GM23338 (cell line): ENCODE measurements at regions not wholly inside any gene's neighbourhood (a gene's known extent, or its start where the extent isn't known, plus 50 kb on each side); places are given as distances from the start of the nearest gene placed in this dataset.
A peak's percentile ranks its signal among the peaks of the same experiment; 100 is the strongest.

Experiments used
- ATAC-seq: fragments of 200-7000 bp; cut with Tn5 transposase; 3 replicates; pipeline ENCODE4 v1.9.1; 2020
- DNase-seq: peaks from one replicate; pipeline ENCODE4 v3.0.0-alpha.2; 2015; ENCODE audit warnings: low spot score
- H2AFZ ChIP-seq: fragments of 200-600 bp; sonication (generic); 2 replicates; pipeline ENCODE4 v1.8.0; 2016; ENCODE audit warnings: antibody characterized with exemption, mild to moderate bottlenecking, moderate library complexity
- H3F3A ChIP-seq: fragments of 200-600 bp; sonication (generic); replicated peaks from 2 replicates; pipeline ENCODE4 v1.8.0; 2017; ENCODE audit warnings: antibody characterized with exemption, mixed run types, low read depth
- H3K27ac ChIP-seq: fragments of 200-600 bp; sonication (generic); 2 replicates; pipeline ENCODE4 v1.6.1; 2016; ENCODE audit warnings: low read depth
- H3K27me3 ChIP-seq: fragments of 200-600 bp; sonication (generic); 2 replicates; pipeline ENCODE4 v1.8.0; 2016; ENCODE audit warnings: mild to moderate bottlenecking, mixed run types, moderate library complexity; ENCODE audit not compliant: insufficient read depth
- H3K36me3 ChIP-seq: fragments of 200-600 bp; sonication (generic); 2 replicates; pipeline ENCODE4 v1.8.0; 2016; ENCODE audit warnings: mild to moderate bottlenecking; ENCODE audit not compliant: insufficient read depth
- H3K4me1 ChIP-seq: fragments of 200-600 bp; sonication (generic); 2 replicates; pipeline ENCODE4 v1.8.0; 2016; ENCODE audit warnings: mild to moderate bottlenecking, moderate library complexity; ENCODE audit not compliant: insufficient read depth
- H3K4me2 ChIP-seq: fragments of 200-600 bp; sonication (generic); 2 replicates; pipeline ENCODE4 v1.7.1; 2017; ENCODE audit warnings: mixed run types
- H3K4me3 ChIP-seq: fragments of 200-600 bp; sonication (generic); 2 replicates; pipeline ENCODE4 v1.6.1; 2016; ENCODE audit warnings: mixed run types
- H3K79me2 ChIP-seq: fragments of 200-600 bp; sonication (generic); replicated peaks from 2 replicates; pipeline ENCODE4 v1.8.0; 2017; ENCODE audit warnings: mild to moderate bottlenecking; ENCODE audit not compliant: insufficient read depth
- H3K9me2 ChIP-seq: fragments of 200-600 bp; sonication (generic); 2 replicates; pipeline ENCODE4 v1.8.0; 2017; ENCODE audit not compliant: insufficient read depth
- H4K20me1 ChIP-seq: fragments of 200-600 bp; sonication (generic); replicated peaks from 2 replicates; pipeline ENCODE4 v1.8.0; 2017; ENCODE audit warnings: mild to moderate bottlenecking; ENCODE audit not compliant: insufficient read depth
- H3K27ac Mint-ChIP-seq: 2 replicates; pipeline ENCODE4 v1.8.0; 2020; ENCODE audit warnings: inconsistent platforms, mild to moderate bottlenecking, moderate library complexity, mixed read lengths
- H3K27me3 Mint-ChIP-seq: 3 replicates; pipeline ENCODE4 v1.8.0; 2022; ENCODE audit warnings: low read depth, mild to moderate bottlenecking, moderate library complexity, mixed read lengths, inconsistent platforms; ENCODE audit not compliant: insufficient read depth, poor library complexity
- H3K36me3 Mint-ChIP-seq: 3 replicates; pipeline ENCODE4 v1.8.0; 2021; ENCODE audit warnings: low read depth, mild to moderate bottlenecking, inconsistent platforms, moderate library complexity, mixed read lengths
- H3K4me1 Mint-ChIP-seq: 3 replicates; pipeline ENCODE4 v1.8.0; 2020; ENCODE audit warnings: mild to moderate bottlenecking, inconsistent platforms, mixed read lengths
- H3K4me3 Mint-ChIP-seq: 3 replicates; pipeline ENCODE4 v1.8.0; 2021; ENCODE audit warnings: moderate library complexity, mild to moderate bottlenecking, inconsistent platforms, mixed read lengths
- H3K9me3 Mint-ChIP-seq: 3 replicates; pipeline ENCODE4 v1.8.0; 2020; ENCODE audit warnings: moderate library complexity, mild to moderate bottlenecking, inconsistent platforms, mixed read lengths
- CREB1 ChIP-seq: fragments of 250-450 bp; sonication (Bioruptor Pico); IDR thresholded peaks from 2 replicates; pipeline ENCODE4 v1.5.0; 2020; ENCODE audit warnings: low read depth, mild to moderate bottlenecking, moderate library complexity
- ETS1 ChIP-seq: IDR thresholded peaks from 2 replicates; pipeline ENCODE4 v1.6.1; 2016; ENCODE audit warnings: antibody characterized with exemption
- EZH2 ChIP-seq: fragments of 200-600 bp; sonication (generic); IDR thresholded peaks from one replicate; pipeline ENCODE4 v1.8.0; 2017; ENCODE audit warnings: antibody characterized with exemption, mild to moderate bottlenecking, low read depth; ENCODE audit not compliant: unreplicated experiment
- EZH2phosphoT487 ChIP-seq: fragments of 200-600 bp; sonication (generic); IDR thresholded peaks from one replicate; pipeline ENCODE4 v1.8.1; 2018; ENCODE audit warnings: antibody characterized with exemption; ENCODE audit not compliant: unreplicated experiment
- JUNB ChIP-seq: IDR thresholded peaks from one replicate; pipeline ENCODE4 v1.6.1; 2016; ENCODE audit warnings: antibody characterized with exemption; ENCODE audit not compliant: unreplicated experiment
- NANOG ChIP-seq: IDR thresholded peaks from 2 replicates; pipeline ENCODE4 v1.6.1; 2016; ENCODE audit warnings: antibody characterized with exemption, borderline replicate concordance
- POLR2AphosphoS5 ChIP-seq: IDR thresholded peaks from 2 replicates; pipeline ENCODE4 v1.6.1; 2016; ENCODE audit warnings: antibody characterized with exemption, low read depth
- STAT1 ChIP-seq: IDR thresholded peaks from one replicate; pipeline ENCODE4 v1.6.1; 2016; ENCODE audit warnings: antibody characterized with exemption; ENCODE audit not compliant: unreplicated experiment
- ZNF114 ChIP-seq: fragments of 250-450 bp; sonication (Bioruptor Pico); IDR thresholded peaks from 2 replicates; pipeline ENCODE4 v1.5.0; 2020; ENCODE audit warnings: mild to moderate bottlenecking, moderate library complexity
- ZNF331 ChIP-seq: fragments of 250-450 bp; sonication (Bioruptor Pico); IDR thresholded peaks from 2 replicates; pipeline ENCODE4 v1.5.0; 2020; ENCODE audit warnings: low read depth, mild to moderate bottlenecking, moderate library complexity
- ZNF462 ChIP-seq: fragments of 250-450 bp; sonication (Bioruptor Pico); IDR thresholded peaks from 2 replicates; pipeline ENCODE4 v1.5.0; 2020; ENCODE audit warnings: mild to moderate bottlenecking, moderate library complexity
- TF ChIP-seq, protein P1 (sequence below): IDR thresholded peaks from one replicate; pipeline ENCODE4 v1.6.1; 2018; ENCODE audit warnings: antibody characterized with exemption; ENCODE audit not compliant: unreplicated experiment
- TF ChIP-seq, protein P2 (sequence below), 2 experiments: fragments of 200-600 bp in 1 of 2; sonication (generic) in 1 of 2; conservative IDR thresholded peaks; 2 replicates each; pipeline versions ENCODE4 v1.5.1 to v1.6.1; 2016 to 2017; ENCODE audit warnings: antibody characterized with exemption in 2 of 2, low read depth in 2 of 2, mild to moderate bottlenecking in 2 of 2, moderate library complexity in 1 of 2

- Histone ChIP-seq H3K4me1 (no peaks in the 10 kb centered on the region), H3K27ac (no peak overlapping the region), H3K4me2 (no peak overlapping the region), H3K36me3 (no peaks in the 10 kb centered on the region), H3K4me3 (no peak overlapping the region), H3K9me2 (no peaks in the 10 kb centered on the region), H3K27me3 (no peaks in the 10 kb centered on the region), H3K79me2 (no peaks in the 10 kb centered on the region), H3F3A (no peaks in the 10 kb centered on the region), H2AFZ (0 out of 2 replicates have a peak overlapping the region, but pooled peaks have one; percentile 38), H4K20me1 (no peaks in the 10 kb centered on the region)
- DNase-seq (no peak), ATAC-seq (no peak)
- no peak overlapping the region for H3K27ac Mint-ChIP-seq
- TF ChIP-seq CREB1 (CRISPR knock-in tag) (no peak), EZH2 (no peak), ZNF114 (CRISPR knock-in tag) (no peak), JUNB (no peak), POLR2AphosphoS5 (no peak), ZNF331 (CRISPR knock-in tag) (no peak), ZNF462 (CRISPR knock-in tag) (no peak), NANOG (no peak), EZH2phosphoT487 (no peak), ETS1 (no peak), STAT1 (no peak)
- TF ChIP-seq, protein P1, sequence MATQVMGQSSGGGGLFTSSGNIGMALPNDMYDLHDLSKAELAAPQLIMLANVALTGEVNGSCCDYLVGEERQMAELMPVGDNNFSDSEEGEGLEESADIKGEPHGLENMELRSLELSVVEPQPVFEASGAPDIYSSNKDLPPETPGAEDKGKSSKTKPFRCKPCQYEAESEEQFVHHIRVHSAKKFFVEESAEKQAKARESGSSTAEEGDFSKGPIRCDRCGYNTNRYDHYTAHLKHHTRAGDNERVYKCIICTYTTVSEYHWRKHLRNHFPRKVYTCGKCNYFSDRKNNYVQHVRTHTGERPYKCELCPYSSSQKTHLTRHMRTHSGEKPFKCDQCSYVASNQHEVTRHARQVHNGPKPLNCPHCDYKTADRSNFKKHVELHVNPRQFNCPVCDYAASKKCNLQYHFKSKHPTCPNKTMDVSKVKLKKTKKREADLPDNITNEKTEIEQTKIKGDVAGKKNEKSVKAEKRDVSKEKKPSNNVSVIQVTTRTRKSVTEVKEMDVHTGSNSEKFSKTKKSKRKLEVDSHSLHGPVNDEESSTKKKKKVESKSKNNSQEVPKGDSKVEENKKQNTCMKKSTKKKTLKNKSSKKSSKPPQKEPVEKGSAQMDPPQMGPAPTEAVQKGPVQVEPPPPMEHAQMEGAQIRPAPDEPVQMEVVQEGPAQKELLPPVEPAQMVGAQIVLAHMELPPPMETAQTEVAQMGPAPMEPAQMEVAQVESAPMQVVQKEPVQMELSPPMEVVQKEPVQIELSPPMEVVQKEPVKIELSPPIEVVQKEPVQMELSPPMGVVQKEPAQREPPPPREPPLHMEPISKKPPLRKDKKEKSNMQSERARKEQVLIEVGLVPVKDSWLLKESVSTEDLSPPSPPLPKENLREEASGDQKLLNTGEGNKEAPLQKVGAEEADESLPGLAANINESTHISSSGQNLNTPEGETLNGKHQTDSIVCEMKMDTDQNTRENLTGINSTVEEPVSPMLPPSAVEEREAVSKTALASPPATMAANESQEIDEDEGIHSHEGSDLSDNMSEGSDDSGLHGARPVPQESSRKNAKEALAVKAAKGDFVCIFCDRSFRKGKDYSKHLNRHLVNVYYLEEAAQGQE: no peak
- TF ChIP-seq, protein P2, sequence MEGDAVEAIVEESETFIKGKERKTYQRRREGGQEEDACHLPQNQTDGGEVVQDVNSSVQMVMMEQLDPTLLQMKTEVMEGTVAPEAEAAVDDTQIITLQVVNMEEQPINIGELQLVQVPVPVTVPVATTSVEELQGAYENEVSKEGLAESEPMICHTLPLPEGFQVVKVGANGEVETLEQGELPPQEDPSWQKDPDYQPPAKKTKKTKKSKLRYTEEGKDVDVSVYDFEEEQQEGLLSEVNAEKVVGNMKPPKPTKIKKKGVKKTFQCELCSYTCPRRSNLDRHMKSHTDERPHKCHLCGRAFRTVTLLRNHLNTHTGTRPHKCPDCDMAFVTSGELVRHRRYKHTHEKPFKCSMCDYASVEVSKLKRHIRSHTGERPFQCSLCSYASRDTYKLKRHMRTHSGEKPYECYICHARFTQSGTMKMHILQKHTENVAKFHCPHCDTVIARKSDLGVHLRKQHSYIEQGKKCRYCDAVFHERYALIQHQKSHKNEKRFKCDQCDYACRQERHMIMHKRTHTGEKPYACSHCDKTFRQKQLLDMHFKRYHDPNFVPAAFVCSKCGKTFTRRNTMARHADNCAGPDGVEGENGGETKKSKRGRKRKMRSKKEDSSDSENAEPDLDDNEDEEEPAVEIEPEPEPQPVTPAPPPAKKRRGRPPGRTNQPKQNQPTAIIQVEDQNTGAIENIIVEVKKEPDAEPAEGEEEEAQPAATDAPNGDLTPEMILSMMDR (conservative IDR thresholded peaks at IDR 0.05; ENCODE audit: low read depth in 2 of 2): no peak
- H3K9me3 Mint-ChIP-seq: no peaks in the 10 kb centered on the region
- no peaks in the 10 kb centered on the region for H3K36me3 Mint-ChIP-seq
- no peaks in the 10 kb centered on the region for H3K4me1 Mint-ChIP-seq
- H3K27me3 Mint-ChIP-seq: peaks cover 6% of the 10 kb centered on the region
- H3K4me3 Mint-ChIP-seq: no peak overlapping the region
Measured at GRCh38 chr10:44587488-44588318, 202.8 kb upstream of the CXCL12 start.
